ENCODE measurements at regions not wholly inside any gene's neighbourhood (a gene's known extent, or its start where the extent isn't known, plus 50 kb on each side); places are given as distances from the start of the nearest gene placed in this dataset.
"Not testable (repeated sequence)": the region's sequence is repeated elsewhere in the genome, so short reads cannot be mapped to it uniquely, and the experiment has no call there.

- TF ChIP-seq, protein P1, sequence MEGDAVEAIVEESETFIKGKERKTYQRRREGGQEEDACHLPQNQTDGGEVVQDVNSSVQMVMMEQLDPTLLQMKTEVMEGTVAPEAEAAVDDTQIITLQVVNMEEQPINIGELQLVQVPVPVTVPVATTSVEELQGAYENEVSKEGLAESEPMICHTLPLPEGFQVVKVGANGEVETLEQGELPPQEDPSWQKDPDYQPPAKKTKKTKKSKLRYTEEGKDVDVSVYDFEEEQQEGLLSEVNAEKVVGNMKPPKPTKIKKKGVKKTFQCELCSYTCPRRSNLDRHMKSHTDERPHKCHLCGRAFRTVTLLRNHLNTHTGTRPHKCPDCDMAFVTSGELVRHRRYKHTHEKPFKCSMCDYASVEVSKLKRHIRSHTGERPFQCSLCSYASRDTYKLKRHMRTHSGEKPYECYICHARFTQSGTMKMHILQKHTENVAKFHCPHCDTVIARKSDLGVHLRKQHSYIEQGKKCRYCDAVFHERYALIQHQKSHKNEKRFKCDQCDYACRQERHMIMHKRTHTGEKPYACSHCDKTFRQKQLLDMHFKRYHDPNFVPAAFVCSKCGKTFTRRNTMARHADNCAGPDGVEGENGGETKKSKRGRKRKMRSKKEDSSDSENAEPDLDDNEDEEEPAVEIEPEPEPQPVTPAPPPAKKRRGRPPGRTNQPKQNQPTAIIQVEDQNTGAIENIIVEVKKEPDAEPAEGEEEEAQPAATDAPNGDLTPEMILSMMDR (IDR thresholded peaks at IDR 0.05), result not testable (repeated sequence)
- not testable (repeated sequence) for TF ChIP-seq POLR2A (IDR thresholded peaks at IDR 0.05)
These were observed 747.8 kb upstream of the NRXN1 start for GRCh38 chr2:51779723-51780122.

Data from lower leg skin (tissue), 3 donors.